Right hindlimb (tissue), 1 donor: ENCODE measurements at regions not wholly inside any gene's neighbourhood (a gene's known extent, or its start where the extent isn't known, plus 50 kb on each side); places are given as distances from the start of the nearest gene placed in this dataset.
"Not testable (repeated sequence)": the region's sequence is repeated elsewhere in the genome, so short reads cannot be mapped to it uniquely, and the experiment has no call there.

Experiments used
- DNase-seq: peaks from one replicate; pipeline ENCODE4 v3.0.0-alpha.2; 2018

DNA sequence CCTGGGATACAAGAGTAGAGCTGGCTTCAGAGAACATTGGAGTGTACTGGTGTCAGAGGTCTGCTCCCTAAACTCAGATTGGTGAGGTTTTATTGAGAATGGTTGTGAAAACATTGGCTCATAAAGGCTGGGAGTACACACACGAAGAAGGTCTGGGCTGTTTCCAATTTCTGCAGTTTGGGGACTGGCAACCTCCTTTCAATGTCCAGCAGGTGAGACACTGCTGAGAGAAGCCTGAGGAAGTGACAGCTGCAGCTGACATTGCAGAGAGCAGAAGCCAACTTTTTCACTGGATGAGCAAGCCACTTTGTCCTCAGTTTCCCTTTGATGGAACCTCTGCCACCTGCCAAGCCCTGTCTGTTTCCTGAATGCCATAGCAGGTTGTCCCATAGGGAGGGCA, 346.6 kb upstream of the SPRED2 start:
- no peak for DNase-seq

GRCh38 chr2:65778137-65778536, 345.7 kb upstream of the SPRED2 start:
- DNase-seq: no peak

DNA sequence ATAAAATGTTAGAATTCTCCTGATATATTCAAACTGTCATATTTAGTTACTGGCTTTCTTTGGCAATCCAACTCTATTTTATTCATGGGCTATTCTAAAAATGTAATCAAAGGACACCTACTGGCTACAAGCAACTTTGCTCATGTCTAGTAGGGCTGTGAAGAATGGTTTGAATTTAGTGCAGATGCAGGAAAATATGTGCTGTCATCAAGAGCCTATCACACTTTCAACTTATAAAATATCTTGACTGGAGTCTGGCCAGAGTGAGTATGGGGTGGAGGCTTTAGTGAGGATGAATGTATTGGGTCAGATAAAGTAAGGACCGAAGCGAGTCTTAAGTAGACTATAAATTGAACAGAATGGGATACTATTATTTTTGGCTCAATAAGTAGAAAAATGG, 343.4 kb upstream of the SPRED2 start:
- no peak for DNase-seq

GRCh38 chr2:65767946-65768345, 335.5 kb upstream of the SPRED2 start:
- DNase-seq: no peak

- no peak for DNase-seq
These were observed 334.4 kb upstream of the SPRED2 start for GRCh38 chr2:65766768-65767267.

- DNase-seq: no peak
These were observed 333.0 kb upstream of the SPRED2 start for GRCh38 chr2:65765376-65765775.

DNA sequence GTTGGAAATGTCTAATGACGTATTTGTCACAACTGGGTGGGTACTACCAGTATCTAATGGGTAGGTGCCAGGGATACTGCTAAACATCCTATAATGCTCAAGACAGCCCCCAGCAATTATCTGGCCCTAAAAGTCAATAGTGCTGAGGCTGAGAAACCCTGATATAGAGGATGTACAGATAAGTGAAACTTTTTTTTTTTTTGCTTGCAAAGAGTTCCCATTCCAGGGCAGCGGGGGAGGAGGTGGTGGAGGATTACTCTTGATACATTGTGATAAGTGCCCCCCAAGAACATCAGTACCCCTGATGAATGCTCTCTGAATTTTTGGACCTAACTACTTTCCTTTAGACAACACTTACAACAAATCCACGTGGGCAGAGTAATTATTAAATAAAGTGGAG, 329.7 kb upstream of the SPRED2 start:
- no peak for DNase-seq

DNA sequence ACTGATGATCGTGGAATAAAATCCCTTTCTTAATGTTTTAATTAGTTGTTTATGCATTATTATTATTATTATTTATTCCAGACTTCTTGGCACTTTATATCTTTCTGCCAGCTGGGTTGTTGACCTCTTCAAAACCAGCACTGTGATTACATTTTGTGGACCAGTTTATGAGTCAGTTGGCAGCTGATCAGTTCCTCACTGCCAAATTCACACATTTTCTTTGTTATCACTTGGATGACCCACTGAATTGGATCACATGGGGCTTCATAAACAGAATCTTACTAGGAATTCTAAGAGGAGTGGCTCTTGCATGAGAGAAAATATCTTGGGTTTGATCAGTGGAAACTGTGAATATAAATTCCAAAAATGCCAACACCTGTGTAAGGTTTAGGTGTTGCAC, 321.8 kb upstream of the SPRED2 start:
- no peak for DNase-seq

DNA sequence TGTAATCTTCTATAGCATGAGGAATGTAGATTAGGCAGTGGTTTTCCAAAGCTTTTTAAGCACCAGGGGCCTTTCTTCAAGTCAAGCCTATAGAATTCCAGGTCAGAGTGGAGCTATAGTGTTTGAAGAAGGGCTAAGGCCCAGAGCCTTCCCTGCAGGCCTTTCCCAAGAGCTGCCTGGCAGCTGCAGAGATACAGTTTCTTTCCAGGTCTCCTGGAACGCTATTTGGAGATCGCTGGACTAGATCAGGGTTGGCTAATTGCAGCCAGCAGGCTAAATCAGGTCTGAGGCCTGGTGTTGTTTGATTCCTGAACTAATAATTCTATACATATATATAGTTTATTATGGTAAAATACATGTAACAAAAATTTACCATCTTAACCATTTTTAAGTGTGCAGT, 319.0 kb upstream of the SPRED2 start:
- no peak for DNase-seq

GRCh38 chr2:65749545-65749944, 317.1 kb upstream of the SPRED2 start:
- no peak for DNase-seq

DNA sequence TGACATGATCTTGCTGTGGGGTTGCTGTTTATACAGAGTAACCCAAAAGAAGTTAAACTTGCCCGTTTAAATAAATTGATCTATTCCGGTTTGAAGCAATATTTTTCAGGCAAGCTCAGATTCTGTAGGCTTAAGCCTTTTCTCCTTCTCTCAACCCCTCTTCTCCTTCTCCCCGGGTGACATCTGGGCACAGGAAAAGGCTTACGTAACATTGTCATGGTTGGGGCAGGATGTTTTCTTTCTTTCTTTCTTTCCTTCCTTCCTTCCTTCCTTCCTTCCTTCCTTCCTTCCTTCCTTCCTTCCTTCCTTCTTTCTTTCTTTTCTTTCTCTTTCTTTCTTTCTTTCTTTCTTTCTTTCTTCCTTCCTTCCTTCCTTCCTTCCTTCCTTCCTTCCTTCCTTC, 315.5 kb upstream of the SPRED2 start:
- not testable (repeated sequence) for DNase-seq

GRCh38 chr2:65746931-65747675, 314.7 kb upstream of the SPRED2 start:
- DNase-seq: peak; percentile 60

GRCh38 chr2:65744477-65745200, 312.2 kb upstream of the SPRED2 start:
- no peak for DNase-seq

GRCh38 chr2:65742977-65743376, 310.6 kb upstream of the SPRED2 start:
- no peak for DNase-seq

DNA sequence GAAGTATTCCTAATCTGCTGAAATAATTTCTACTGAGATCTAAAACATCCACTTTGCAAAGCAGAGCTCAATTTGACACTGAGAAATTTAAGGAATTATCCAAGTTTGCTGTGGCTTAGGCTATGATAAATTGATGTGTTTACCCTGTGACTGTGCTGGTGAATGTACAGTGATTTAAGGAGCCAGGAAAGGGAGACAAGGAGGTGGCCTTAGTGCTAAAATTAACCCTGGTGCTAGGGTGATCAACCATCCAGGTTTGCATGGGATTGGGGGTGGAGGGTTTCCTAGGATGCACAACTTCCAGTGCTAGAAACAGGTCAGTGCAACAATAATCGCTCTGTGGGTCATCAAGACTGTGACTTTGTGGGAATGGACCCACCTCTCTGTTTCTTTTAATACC, 307.5 kb upstream of the SPRED2 start:
- no peak for DNase-seq

- no peak for DNase-seq
These were observed 305.1 kb upstream of the SPRED2 start for GRCh38 chr2:65737452-65738011.

GRCh38 chr2:65731476-65731875, 299.1 kb upstream of the SPRED2 start:
- no peak for DNase-seq

GRCh38 chr2:65730186-65730585, 297.8 kb upstream of the SPRED2 start:
- no peak for DNase-seq

GRCh38 chr2:65729246-65729645, 296.8 kb upstream of the SPRED2 start:
- DNase-seq: no peak

- DNase-seq: no peak
These were observed 296.2 kb upstream of the SPRED2 start for GRCh38 chr2:65728477-65729180.

DNA sequence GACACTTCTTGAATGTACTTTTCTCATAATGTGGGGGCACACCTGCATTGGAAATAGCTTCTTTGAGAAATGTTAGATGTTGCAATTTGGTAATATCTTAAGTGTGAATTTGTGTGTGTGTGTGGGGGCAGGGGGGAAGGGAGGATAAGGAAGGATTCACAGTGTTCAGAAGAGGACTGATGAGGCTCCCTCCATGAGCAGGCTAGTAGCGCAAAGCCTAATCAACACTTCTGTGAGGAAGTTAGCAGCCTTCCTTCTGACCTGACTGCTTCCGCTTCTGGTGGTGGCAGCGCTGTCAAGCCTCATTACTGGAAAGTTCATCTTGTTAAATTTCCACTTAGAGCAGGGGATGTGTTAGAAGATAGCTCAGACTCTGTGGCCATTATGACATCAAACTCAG, 295.4 kb upstream of the SPRED2 start:
- no peak for DNase-seq

- no peak for DNase-seq
These were observed 295.0 kb upstream of the SPRED2 start for GRCh38 chr2:65727381-65727780.

DNA sequence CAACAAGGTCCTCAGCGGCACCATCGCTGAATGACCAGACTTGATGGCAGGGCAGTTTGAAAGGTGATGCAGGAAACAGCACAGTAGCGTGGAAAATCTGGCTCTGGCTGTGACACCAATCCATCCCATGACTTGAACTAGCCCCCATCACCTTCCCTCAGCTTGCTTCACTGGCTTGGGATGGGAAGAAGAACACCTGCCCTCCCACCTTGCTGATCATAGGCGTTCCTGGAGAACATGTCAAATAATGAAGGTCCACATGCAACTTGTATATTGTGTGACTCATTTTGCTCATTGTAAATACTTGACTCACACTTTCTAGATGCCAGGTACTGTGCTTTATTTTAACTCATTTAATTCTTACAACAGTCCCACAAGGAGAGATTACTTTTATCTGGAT, 292.4 kb upstream of the SPRED2 start:
- DNase-seq: no peak
